Spleen (tissue), 11 donors: ENCODE measurements at regions not wholly inside any gene's neighbourhood (a gene's known extent, or its start where the extent isn't known, plus 50 kb on each side); places are given as distances from the start of the nearest gene placed in this dataset.

Experiments used
- DNase-seq: peaks from one replicate; pipeline ENCODE4 v3.0.0-alpha.2; 2020
- H3K27ac ChIP-seq, 8 donors: fragments of 200-600 bp; sonication (generic) in 7 of 8; 1 replicate in 4 of 8; 2 replicates in 4 of 8; pipeline versions ENCODE4 v1.5.0 to v1.8.0; 2016 to 2021; ENCODE audit warnings: inconsistent platforms in 4 of 8, mild to moderate bottlenecking in 4 of 8, moderate library complexity in 1 of 8
- H3K27me3 ChIP-seq, 7 donors: fragments of 200-600 bp; sonication (generic) in 6 of 7; replicated peaks in 1 of 7; 1 replicate in 4 of 7; 2 replicates in 3 of 7; pipeline versions ENCODE4 v1.5.0 to v1.8.0; 2016 to 2021; ENCODE audit warnings: inconsistent platforms in 3 of 7, mild to moderate bottlenecking in 1 of 7
- H3K36me3 ChIP-seq, 6 donors: fragments of 200-600 bp; sonication (generic) in 5 of 6; 1 replicate in 4 of 6; 2 replicates in 2 of 6; pipeline versions ENCODE4 v1.5.0 to v1.8.0; 2016 to 2021; ENCODE audit warnings: inconsistent platforms in 2 of 6
- H3K4me1 ChIP-seq, 6 donors: fragments of 200-600 bp; sonication (generic) in 5 of 6; 1 replicate in 3 of 6; 2 replicates in 3 of 6; pipeline versions ENCODE4 v1.5.0 to v1.8.0; 2016 to 2021; ENCODE audit warnings: inconsistent platforms in 3 of 6
- H3K4me3 ChIP-seq, 8 donors: fragments of 200-600 bp; sonication (generic) in 7 of 8; 1 replicate in 4 of 8; 2 replicates in 4 of 8; pipeline versions ENCODE4 v1.5.0 to v1.8.0; 2016 to 2021; ENCODE audit warnings: inconsistent platforms in 4 of 8, mild to moderate bottlenecking in 4 of 8, moderate library complexity in 2 of 8
- H3K9me3 ChIP-seq, 8 donors: fragments of 200-600 bp; sonication (generic) in 7 of 8; 1 replicate in 4 of 8; 2 replicates in 4 of 8; pipeline versions ENCODE4 v1.5.0 to v1.8.0; 2016 to 2021; ENCODE audit warnings: inconsistent platforms in 4 of 8
- CTCF ChIP-seq, 11 experiments: fragments of 200-600 bp in 7 of 11; fragments of 450-650 bp in 4 of 11; sonication (generic) in 4 of 11; IDR thresholded peaks in 8 of 11; conservative IDR thresholded peaks in 3 of 11; 1 replicate in 7 of 11; 2 replicates in 4 of 11; pipeline versions ENCODE4 v1.4.0 to v1.8.0; 2016 to 2021; ENCODE audit warnings: antibody characterized with exemption in 11 of 11, inconsistent platforms in 4 of 11, mild to moderate bottlenecking in 1 of 11
- POLR2A ChIP-seq, 3 donors: fragments of 450-650 bp; IDR thresholded peaks; one replicate each; pipeline ENCODE4 v1.5.1; 2017; ENCODE audit warnings: antibody characterized with exemption in 3 of 3, mild to moderate bottlenecking in 1 of 3
- POLR2AphosphoS5 ChIP-seq, 3 donors: sonication (generic); formaldehyde crosslinking; IDR thresholded peaks; one replicate each; pipeline ENCODE4 v1.5.1; 2017; ENCODE audit warnings: antibody characterized with exemption in 3 of 3
- WGBS, 5 donors: extraction: QIAGEN DNeasy Blood & Tissue Kit in 3 of 5; methylation state at CpG; one replicate each; pipeline versions ENCODE4 v1.1.5 to v1.1.7; 2013 to 2018; 5-methylcytosine and 5-hydroxymethylcytosine counted together
- intact Hi-C: fragments of 100-400 bp; cut with DNase I; formaldehyde crosslinking; loops from one replicate; pipeline ENCODE4 v1.15.0; 2023; ENCODE audit warnings: low total_unique reads
- donor health status: healthy with polysubstance abuse.
- donor health status: DM: no; HTN: no; CAD: no; lungs with moderate emphysema.
- donor health status: DM: no; HTN: no; CAD: no.
- donor health status: Bipolar disorder and iron deficiency.
- donor health status: healthy.
- donor health status: DM: no; HTN: no; CAD: no.
- donor health status: DM: yes; HTN: yes; CAD: no.

GRCh38 chr16:79656553-79657115 is 56.1 kb upstream of the MAF start:
- no peak for DNase-seq
- peak overlapping the region in 1 of 8 donors; percentile 2 for H3K4me3 ChIP-seq
- 92 to 96% (median 94%) methylated on average over 5 to 6 of the region's 6 CpGs for WGBS, 5 donors
- no peaks in the 10 kb centered on the region for H3K36me3 ChIP-seq
- H3K4me1 ChIP-seq: no peaks in the 10 kb centered on the region
- TF ChIP-seq POLR2A (IDR thresholded peaks at IDR 0.05): no peak
- TF ChIP-seq POLR2AphosphoS5 (IDR thresholded peaks at IDR 0.05): no peak
- no peak for TF ChIP-seq CTCF (IDR thresholded peaks at IDR 0.05 in 8 of 11, conservative IDR thresholded peaks at IDR 0.05 in 3 of 11)
- peaks cover 0 to 1% (median 0%) of the 10 kb centered on the region in 8 donors for H3K9me3 ChIP-seq
- intact Hi-C loops: no loop called here
- no peak overlapping the region for H3K27ac ChIP-seq
- H3K27me3 ChIP-seq: no peaks in the 10 kb centered on the region

GRCh38 chr16:79653373-79653891 is 52.9 kb upstream of the MAF start:
- Histone ChIP-seq H3K36me3 (no peaks in the 10 kb centered on the region), H3K4me1 (no peaks in the 10 kb centered on the region), H3K9me3 (no peaks in the 10 kb centered on the region), H3K4me3 (no peak overlapping the region), H3K27ac (no peak overlapping the region), H3K27me3 (no peaks in the 10 kb centered on the region)
- 61 to 65% (median 63%) methylated on average over 6 of the region's 6 CpGs for WGBS, 5 donors
- TF ChIP-seq POLR2A (IDR thresholded peaks at IDR 0.05): no peak
- no peak for TF ChIP-seq CTCF (IDR thresholded peaks at IDR 0.05 in 8 of 11, conservative IDR thresholded peaks at IDR 0.05 in 3 of 11)
- no peak for TF ChIP-seq POLR2AphosphoS5 (IDR thresholded peaks at IDR 0.05)
- intact Hi-C loops: no loop called here
- DNase-seq: no peak

- TF ChIP-seq POLR2A (IDR thresholded peaks at IDR 0.05) (no peak), CTCF (IDR thresholded peaks at IDR 0.05 in 8 of 11, conservative IDR thresholded peaks at IDR 0.05 in 3 of 11) (no peak)
- no peak for DNase-seq
- 73 to 88% (median 83%) methylated on average over 6 to 7 of the region's 7 CpGs for WGBS, 5 donors
- intact Hi-C loops: no loop called here
- H3K4me1 ChIP-seq: no peaks in the 10 kb centered on the region
- H3K36me3 ChIP-seq: no peaks in the 10 kb centered on the region
- no peak overlapping the region for H3K4me3 ChIP-seq
- no peak overlapping the region for H3K27ac ChIP-seq
- H3K9me3 ChIP-seq: no peaks in the 10 kb centered on the region
- H3K27me3 ChIP-seq: no peaks in the 10 kb centered on the region
These were observed 50.8 kb upstream of the MAF start for GRCh38 chr16:79651363-79651762.
